Activated T-cell treated with anti-CD3 and anti-CD28 coated beads for 24 hours (primary cell): ENCODE measurements at regions not wholly inside any gene's neighbourhood (a gene's known extent, or its start where the extent isn't known, plus 50 kb on each side); places are given as distances from the start of the nearest gene placed in this dataset.

Experiments used
- DNase-seq: peaks from one replicate; pipeline ENCODE4 v3.0.0-alpha.2; 2020; ENCODE audit warnings: low read depth

DNA sequence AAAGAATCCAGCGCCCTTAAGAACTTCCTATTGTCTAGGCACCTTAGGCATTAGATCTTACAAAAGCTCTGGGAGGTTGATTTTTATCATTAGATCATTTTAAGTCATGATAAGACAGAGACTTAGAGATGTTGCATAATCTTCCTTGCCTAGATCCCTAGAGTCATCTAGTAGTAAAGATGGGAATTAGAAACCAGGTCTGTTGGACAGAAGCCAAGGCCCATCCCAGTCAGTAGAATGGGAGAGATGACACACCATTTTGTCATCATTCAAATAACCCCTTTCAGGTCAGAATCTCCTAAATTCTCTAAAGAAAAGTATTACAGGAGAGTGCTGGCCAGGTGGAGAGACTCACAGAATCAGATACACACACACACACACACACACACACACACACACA is 579.1 kb downstream of the BMP2 start:
- DNase-seq: no peak

DNA sequence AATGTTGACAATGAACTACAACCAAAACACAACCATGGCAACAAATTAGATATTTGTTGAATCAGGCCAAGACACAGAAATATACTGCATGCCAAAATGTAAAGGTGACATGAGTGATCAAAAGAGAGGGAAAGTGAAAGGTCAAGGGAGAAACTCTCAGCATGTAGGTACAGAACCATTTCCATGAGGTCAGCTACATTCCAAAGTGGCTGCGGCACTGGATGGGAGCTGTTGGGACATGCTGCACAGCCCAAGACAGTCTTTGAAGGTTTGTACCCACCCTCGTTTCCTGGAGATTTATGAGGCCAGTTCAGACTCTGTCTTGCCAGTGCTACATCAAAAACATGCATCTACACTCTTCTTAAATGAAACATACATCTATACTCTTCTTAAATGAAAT is 579.9 kb downstream of the BMP2 start:
- DNase-seq: no peak

DNA sequence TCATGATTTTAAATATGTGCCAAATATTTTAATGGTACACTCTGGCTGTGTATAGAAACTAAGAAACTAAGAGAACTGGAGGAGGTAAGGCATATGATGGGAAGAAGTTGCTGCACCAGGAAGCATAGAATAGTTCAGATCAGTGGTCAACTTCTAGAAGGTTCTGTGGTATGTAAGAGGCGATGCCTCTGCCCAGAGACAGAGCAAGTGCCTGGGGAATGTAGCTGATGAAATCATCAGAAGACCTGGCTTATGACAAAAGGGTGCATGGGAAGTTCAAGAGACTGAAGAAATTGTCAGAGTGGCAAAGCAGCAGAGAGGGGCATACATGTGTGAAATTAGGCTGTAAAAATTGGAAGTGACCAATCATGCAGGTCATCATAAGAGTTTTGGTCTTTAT is 580.8 kb downstream of the BMP2 start:
- no peak for DNase-seq

DNA sequence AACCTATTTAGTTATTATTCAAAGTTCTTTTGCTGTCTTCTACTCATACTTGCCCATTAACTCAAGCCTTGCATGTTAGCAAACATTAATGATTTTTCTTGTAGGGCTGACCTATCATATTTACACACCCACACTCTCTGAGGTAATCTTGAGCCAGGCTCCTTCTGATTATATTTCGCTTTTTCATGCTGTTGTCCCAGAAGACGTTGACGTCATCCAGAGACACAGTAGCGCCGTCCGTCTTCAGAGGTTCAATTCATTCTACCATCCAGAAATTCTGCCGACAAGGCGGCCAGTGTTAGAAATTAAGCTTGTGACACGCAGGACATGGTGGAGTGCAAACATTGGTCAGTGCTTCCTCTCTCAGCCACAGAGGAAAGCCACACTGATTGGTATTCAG is 584.7 kb downstream of the BMP2 start:
- DNase-seq: no peak

DNA sequence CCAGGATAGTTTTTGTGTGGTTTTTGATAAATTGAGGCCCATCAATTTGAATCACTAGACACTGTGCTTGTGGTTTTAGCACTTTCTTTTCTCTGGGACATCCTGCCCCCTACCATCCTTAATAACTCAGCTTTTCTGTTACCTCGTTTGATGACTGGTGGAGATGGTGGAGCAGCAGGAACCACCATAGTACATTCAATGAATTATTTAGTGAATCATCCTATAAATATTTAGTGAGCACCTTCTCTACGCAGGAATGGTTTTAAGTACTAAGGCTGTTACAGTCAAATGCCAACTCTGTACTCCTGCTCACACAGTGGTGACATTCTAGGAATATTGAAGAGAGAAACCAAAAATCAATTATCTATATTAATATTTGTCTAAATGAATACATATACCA is 585.2 kb downstream of the HAO1 start:
- DNase-seq: no peak

GRCh38 chr20:7358670-7359069 is 581.6 kb downstream of the HAO1 start:
- DNase-seq: no peak

DNA sequence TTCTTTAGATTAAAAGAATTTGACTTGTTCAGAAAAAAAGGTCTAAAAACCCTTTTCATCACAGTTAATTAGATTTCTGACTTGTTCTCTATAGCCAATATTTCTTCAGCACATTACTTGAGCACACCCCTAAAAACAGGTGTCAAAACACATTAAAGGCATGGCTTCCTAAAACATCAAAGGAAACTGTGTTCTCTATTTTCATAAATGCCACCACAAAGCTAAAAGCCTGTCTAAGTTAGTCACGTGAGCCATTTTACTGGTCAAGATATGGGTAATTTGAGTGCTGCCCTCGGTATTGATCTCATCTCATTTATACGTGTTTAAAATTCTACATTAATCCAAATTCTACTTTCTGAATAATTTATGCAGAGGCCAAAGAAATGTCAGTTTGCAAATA is 580.5 kb downstream of the HAO1 start:
- DNase-seq: no peak

DNA sequence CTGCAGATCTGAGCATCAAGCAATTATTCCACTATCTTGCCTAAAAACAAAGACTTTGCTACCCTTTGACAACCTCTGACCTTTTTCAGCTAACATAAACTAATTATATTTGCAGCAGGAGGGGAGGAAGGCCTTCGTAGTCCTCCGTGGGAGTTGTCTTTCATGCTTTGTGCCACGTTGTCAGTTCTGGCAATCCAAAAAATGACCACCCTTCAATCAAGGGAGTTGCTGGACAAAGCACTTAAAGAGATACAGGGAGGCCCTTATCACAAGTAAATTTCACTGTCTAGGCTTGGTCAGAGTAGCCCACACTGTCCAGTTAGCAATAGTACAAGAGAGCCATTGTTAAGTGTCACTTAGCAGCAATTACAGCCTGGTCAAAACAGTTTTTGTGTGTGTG is 578.9 kb downstream of the HAO1 start:
- DNase-seq: no peak

DNA sequence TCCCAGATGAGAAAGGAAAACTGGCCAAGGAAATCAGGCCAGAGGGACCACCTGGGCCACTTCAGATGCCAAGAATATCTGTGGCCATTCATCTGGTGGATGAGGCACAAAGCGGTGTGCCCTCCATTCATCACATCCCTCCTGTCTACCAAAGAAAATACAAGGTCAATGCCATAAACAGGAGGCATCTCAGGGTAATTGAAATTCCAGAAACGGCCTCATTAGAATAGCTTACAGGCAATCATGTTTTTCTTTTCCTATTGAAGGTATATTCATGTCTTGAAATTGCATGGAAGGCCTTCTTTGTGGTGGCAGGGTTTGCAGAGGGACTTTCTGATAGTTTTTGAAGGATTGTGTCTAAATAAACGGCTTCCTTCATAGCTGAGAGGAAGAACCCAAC is 578.3 kb downstream of the HAO1 start:
- no peak for DNase-seq

DNA sequence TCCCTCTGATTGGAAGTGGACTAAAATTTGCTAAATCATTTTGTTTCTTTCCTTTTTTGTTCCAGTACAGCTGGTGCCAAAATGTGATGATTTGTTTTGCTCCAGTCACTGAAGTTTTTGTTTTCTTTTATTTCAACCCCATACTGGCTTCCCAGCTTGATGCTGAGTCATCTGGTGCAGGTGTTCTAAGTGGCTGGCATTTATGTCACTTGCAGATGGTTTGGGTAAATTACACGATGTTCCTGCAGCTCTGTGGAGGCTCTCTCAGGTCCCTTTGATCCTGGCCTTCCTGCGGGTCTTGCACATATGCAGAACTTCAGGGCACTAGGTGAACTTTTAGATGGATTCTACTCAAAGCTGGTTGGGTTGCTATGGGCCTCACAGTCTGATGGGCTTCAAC is 577.7 kb downstream of the HAO1 start:
- no peak for DNase-seq

GRCh38 chr20:7366189-7366588 is 574.1 kb downstream of the HAO1 start:
- DNase-seq: no peak

DNA sequence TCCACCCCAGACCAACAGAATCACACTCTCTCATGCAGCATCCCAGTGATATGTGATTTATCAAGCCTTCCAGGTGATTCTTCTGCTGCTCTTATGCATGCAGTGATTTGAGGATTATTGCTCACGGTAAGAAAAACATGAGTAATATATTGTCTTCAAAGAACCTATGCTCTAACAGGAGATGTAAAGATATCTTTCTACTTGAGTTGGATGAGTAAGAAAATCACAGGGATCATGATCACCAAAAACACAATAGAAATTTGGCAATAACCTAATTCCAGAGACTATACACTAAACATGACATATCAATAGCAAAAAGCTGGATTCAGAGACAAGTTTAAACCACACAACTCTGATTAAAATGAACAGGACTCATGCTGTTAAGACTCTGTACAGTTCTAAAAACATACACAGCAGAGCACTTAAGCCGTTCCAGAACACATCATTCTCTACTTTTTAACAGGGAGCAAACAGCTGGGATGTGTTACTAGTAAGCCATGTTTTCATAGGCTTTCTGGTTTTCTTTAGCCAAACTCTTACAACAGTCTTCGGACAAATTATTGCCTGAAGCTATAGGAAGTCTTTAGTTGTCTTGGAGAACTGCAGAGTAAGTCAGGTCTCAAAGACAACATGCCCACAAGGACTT is 568.6 kb downstream of the HAO1 start:
- DNase-seq: no peak

DNA sequence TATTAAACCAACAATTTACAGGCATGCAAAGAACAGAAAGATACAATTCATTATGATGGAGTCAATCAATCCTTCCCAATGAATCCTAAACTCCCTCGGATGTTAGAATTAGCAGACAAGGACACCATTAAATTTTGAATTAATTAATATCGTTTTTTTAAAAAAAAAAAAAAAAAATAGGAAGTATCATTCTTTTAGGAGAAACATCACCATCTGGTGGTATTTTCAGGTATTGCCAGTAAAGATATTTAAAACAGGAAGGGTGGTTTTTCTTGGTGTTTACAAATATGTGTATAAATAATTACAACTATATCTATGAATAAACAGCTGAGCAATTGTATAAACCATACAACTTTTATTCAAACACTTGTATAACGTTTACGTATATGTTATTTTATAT is 564.4 kb downstream of the HAO1 start:
- DNase-seq: no peak

DNA sequence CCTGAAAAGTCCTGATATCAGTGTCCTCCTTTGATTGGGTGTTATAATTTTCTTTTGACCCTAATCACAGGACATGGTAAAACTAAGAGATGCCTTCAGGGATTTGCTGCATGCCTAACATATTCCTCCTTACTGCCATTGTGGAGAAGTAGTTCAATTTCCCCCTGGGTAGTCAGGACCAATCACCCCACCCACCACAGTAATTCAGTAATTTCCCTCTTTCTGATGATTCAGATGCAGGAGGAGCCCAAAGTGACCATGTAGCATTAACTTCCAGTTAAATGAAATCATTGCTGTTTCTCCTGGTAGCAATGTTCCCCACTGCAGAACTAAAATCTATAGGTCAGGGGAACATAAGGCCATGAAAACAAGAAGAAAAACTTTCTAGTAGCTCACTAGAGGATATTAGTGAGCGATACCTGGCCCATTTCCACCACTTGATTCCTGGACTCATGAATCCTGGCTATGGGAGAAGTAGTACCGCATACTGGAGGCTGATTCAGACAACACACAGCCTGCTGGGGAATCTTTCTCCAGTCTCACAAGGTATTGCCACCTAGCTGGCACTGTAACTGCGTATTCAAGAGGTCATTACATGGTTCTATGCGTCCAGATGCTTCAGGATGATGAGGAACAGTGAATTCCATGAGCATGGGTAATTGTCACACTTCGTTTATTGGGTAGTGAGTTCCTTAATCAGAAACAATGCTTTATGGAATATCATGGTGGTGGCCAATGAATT is 561.2 kb downstream of the HAO1 start:
- DNase-seq: no peak

DNA sequence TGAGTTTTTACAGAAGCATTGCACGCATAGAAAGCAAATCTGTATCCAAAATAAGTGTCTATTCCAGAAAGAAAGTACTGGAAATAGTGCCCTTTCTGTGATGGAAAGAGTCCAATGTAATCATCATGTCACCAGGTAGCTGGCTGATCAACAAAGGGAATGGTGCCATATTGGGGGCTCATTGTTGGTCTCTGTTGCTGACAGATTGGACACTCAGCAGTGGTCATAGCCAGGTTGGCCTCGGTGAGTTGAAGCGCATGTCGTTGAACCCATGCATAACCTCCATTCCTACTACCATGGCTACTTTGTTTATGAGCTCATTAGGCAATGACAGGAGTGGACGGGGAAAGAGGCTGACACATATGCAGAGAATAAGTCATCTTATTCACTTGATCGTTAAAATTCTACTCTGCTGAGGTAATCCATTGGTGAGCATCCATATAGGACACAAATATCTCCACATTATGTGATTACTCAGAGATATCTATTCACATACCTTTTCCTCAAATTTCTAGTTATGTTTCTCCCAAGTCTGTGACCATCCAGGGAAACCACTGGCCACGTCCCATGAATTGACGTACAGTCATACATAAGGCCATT is 560.5 kb downstream of the HAO1 start:
- DNase-seq: no peak

GRCh38 chr20:7383216-7383615 is 557.0 kb downstream of the HAO1 start:
- DNase-seq: no peak

DNA sequence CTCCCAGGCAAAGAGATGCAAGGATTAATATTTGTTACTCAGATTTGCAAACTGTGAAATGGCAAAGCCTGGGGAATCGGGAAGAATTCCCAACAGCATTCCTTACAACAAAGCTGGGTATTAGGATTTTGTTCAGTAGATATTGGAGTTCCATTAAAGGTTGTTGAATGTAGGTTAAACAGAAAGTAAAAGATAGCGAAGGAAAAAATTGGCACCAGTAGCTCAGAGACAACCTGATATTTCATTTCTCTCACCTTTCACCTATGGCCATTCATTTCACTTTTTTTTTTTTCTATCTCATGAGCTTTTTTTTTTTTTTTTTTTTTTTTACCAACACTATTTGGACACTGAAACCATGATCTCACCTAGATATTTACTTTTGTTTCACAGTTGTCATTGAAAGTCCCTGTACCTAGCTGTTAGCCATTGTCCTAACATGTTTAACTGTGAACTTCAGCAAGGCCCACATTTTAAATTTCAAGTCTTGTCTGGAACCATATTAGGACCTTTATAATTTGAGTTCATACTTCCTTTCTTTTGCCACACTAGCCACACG is 552.5 kb downstream of the HAO1 start:
- no peak for DNase-seq

DNA sequence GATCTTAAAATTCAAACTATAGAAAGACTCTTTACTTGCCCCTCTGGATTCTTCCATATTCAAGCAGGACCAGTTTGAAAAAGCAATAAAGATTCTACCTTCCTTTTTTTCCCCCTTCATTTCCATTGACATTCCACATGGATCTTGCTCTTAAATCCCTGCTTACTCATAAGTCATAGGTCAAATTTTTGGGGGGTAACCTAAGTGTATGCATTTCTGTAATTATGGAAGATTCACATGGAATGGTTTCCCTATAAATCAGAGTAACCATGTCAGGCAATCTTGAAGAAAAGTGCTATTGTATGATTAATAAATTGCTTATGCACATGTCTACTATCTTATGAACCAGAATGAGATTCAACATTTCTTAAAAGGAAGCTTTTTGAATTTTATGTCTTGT is 551.0 kb downstream of the HAO1 start:
- no peak for DNase-seq

DNA sequence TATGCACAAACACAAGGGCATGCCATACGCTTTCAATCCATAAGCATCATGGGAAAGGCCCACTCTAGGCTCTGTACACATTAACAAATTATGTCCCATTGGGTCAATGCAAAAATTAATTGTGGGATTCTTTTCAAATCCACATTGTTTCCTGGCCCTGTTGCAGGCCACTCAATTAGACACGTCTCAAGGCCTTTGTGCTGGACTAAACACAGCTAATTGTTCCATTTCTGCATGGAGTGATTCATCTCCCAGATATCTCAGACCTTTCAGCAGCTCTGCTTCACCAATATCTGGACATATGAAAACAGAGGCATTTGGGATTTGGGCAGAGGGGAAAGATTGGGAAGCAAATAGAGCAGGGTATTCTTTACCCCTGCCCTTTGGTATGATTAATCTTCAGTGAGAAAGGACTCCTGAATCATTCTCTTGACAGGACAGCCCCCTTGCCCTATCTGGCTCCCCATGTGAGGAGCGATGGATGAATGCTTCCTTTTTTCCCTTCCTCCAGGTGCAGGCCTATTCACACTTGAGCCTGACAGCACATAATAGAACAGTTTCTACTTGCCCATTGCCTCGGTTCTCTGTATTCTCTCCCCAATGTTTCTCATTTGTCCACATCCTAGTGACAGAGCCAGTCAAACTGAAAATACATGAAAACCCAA is 547.6 kb downstream of the HAO1 start:
- DNase-seq: no peak

DNA sequence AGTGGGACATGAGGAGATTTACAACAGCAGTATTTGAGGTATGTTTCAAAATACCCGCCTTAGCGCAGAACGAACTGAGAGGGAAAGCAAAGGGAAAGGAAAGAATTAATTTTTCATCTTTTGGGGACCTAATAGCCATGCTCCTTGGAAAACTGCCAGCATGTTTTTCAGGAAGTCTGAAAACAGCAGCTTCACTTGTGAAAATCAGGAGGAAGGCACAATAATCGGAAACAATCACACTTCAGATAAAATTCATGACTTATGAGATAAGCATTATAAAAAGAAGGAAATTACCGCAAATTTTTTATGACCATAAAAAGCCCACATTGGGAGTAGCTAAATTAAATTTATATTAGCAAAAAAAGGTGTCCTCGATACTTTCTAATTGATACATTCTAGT is 541.1 kb downstream of the HAO1 start:
- no peak for DNase-seq

DNA sequence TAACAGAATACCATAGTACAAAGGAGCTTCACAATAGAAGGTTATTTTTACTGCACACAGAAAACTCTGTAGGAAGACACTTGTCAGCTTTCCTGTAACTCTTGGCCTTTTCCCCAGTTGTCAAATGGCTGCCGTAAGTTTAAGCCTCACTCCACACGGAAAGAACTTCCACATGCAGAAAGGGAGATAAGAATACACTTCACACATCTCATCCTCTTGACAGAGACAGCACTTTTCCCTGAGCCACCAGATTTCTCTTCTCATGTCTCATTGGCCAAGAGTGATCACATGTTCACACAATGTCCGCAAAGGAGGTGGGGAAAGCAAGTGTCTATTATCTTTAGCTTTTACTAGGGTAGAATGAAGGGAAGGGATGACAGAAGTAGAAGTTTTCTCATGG is 540.7 kb downstream of the HAO1 start:
- DNase-seq: no peak

DNA sequence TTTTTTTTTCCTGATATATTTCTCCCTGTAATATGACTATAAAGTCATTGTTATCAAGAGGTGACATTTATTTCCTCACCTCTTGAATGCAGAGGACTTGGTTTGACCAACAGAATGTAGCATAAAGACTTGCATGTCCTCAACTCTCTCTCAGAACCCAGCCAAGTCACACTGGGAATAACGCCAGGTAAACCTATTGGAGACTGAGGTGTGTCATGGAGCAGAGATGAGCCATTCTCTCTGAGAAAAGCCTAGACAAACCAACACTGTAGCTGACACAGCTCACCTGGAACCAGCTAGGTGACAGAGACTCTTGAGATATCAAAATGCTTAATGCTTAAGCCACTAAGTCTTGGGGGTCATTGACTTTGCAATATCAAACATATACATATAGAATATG is 533.6 kb downstream of the HAO1 start:
- no peak for DNase-seq

DNA sequence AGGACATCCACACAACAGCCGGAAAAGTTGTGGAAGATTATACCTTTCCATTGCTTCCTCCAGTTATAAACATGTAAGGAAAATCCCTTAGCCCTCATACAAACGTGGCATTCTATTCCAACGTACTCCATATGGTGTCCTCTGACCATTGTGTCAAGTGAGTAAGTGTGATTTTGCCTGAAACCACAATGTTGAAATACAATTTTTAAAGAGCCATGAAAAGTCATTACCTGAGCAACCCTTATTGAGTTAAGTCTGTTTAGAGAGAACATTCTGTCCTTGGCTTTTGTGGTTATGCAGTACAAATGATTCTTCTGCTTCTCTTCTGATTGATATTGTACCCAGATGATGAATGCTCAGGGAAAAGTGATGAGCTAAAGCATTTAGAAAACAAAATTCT is 530.1 kb downstream of the HAO1 start:
- DNase-seq: no peak
